GM12872 (cell line): ENCODE measurements at regions not wholly inside any gene's neighbourhood (a gene's known extent, or its start where the extent isn't known, plus 50 kb on each side); places are given as distances from the start of the nearest gene placed in this dataset.

Experiments used
- CTCF ChIP-seq: IDR thresholded peaks from 3 replicates; pipeline ENCODE4 v1.5.1; 2011; ENCODE audit warnings: low read depth, mild to moderate bottlenecking, low read length, moderate library complexity; ENCODE audit not compliant: insufficient read depth

GRCh38 chr16:62167551-62167950 lies 131.3 kb upstream of the CDH8 start:
- no peak for TF ChIP-seq CTCF

GRCh38 chr16:62157544-62157943 lies 121.3 kb upstream of the CDH8 start:
- TF ChIP-seq CTCF, result no peak

GRCh38 chr16:62156971-62157370 lies 120.7 kb upstream of the CDH8 start:
- TF ChIP-seq CTCF, result no peak

GRCh38 chr16:62149631-62150030 lies 113.4 kb upstream of the CDH8 start:
- no peak for TF ChIP-seq CTCF

- TF ChIP-seq CTCF, result no peak
Observed at GRCh38 chr16:62137996-62138395, 101.8 kb upstream of the CDH8 start.

GRCh38 chr16:62135911-62136310 lies 99.7 kb upstream of the CDH8 start:
- no peak for TF ChIP-seq CTCF

DNA sequence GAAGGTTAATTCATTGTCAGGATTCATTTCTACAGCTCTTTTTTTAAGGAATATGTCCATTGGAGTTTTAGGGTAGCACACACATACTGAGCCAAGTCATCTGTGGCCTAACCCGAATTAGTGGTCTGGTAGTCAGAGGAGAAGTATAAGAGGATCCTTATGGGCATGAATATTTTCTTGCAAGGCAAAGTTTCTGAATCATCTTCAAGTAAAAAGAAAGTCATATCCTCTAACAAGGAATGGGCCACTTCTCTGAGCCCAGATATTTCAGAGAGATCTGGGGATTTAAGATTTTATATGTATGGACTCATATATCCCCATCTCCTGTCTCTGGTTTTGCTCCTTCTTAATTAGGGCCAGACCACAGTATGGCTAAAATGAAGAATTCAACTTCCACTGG lies 99.2 kb upstream of the CDH8 start:
- no peak for TF ChIP-seq CTCF

DNA sequence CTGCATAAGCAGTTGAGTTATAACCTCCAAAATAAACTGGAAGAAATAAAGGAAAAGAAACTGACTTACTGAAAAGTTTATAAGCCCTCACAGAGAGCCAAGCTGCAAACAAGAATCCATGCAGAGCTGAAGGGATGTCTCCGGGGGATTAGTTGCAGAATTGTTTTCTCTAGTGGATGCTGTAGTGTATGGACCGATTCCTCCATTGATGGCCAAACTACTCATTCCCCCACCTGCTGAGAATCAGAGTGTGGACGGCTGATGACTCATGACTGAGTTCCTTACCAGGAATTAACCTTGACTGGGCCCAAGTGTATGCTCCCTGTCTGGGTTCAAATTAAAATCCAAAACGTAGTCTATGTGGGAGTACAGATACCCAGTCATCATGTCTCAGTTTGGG lies 93.9 kb upstream of the CDH8 start:
- TF ChIP-seq CTCF, result no peak
